ENCODE measurements at regions not wholly inside any gene's neighbourhood (a gene's known extent, or its start where the extent isn't known, plus 50 kb on each side); places are given as distances from the start of the nearest gene placed in this dataset.

- no peak for TF ChIP-seq CTCF (IDR thresholded peaks at IDR 0.05; ENCODE audit: poor library complexity, severe bottlenecking)
- no peak for TF ChIP-seq POLR2AphosphoS5 (IDR thresholded peaks at IDR 0.05)
- no peak for TF ChIP-seq RAD21 (conservative IDR thresholded peaks at IDR 0.05)
- TF ChIP-seq REST (IDR thresholded peaks at IDR 0.05; ENCODE audit: borderline replicate concordance): no peak
Measured at GRCh38 chr2:139478165-139478914, 698.1 kb upstream of the NXPH2 start.
